IMR-90 (cell line): ENCODE measurements at regions not wholly inside any gene's neighbourhood (a gene's known extent, or its start where the extent isn't known, plus 50 kb on each side); places are given as distances from the start of the nearest gene placed in this dataset.

Experiments
- ATAC-seq: fragments of 200-7000 bp; cut with Tn5 transposase; 2 replicates; pipeline ENCODE4 v1.9.1; 2020; ENCODE audit warnings: low read depth, mild to moderate bottlenecking, moderate library complexity
- BruUV-seq: library from RNA; stranded (reverse); fragments of 400-500 nt; replicated peaks from 2 replicates; lab custom pipeline; 2021; lab: Mats Ljungman, UMichigan
- CTCF ChIA-PET: fragments of 300-600 bp; formaldehyde crosslinking; extraction: SDS; loops from one replicate; lab custom pipeline; 2021; ENCODE audit warnings: antibody characterized with exemption; lab: Yijun Ruan, JAX
- POLR2A ChIA-PET: fragments of 300-600 bp; sonication (Branson Sonifier 250); formaldehyde crosslinking; loops from one replicate; lab custom pipeline; 2022; ENCODE audit warnings: antibody characterized with exemption; ENCODE audit not compliant: unreplicated experiment; lab: Charles Lee
- DNase-seq: peaks from one replicate; pipeline ENCODE4 v3.0.0; 2013
- H2AFZ ChIP-seq: replicated peaks from 2 replicates; pipeline ENCODE3; 2013; ENCODE audit warnings: low read length, mild to moderate bottlenecking; ENCODE audit not compliant: poor library complexity
- H2AK5ac ChIP-seq: 2 replicates; pipeline ENCODE4 v1.6.1; 2013; ENCODE audit warnings: low read depth, low read length, inconsistent platforms
- H2AK9ac ChIP-seq: replicated peaks from 2 replicates; pipeline ENCODE3; 2013; ENCODE audit warnings: mild to moderate bottlenecking, low read depth, low read length, moderate library complexity; ENCODE audit not compliant: poor library complexity
- H2BK120ac ChIP-seq: 2 replicates; pipeline ENCODE4 v1.6.1; 2013; ENCODE audit warnings: low read depth, low read length, inconsistent platforms
- H2BK15ac ChIP-seq: 3 replicates; pipeline ENCODE4 v1.6.1; 2013; ENCODE audit warnings: low read depth, low read length, inconsistent platforms
- H2BK20ac ChIP-seq: 2 replicates; pipeline ENCODE4 v1.6.1; 2013; ENCODE audit warnings: low read depth, mild to moderate bottlenecking, inconsistent platforms, low read length, moderate library complexity
- H2BK5ac ChIP-seq: 2 replicates; pipeline ENCODE4 v1.6.1; 2013; ENCODE audit warnings: mild to moderate bottlenecking, low read depth, low read length, inconsistent platforms; ENCODE audit not compliant: poor library complexity, severe bottlenecking
- H3K14ac ChIP-seq: replicated peaks from 2 replicates; pipeline ENCODE4 v1.6.1; 2013; ENCODE audit warnings: low read depth, low read length, inconsistent platforms
- H3K18ac ChIP-seq: 2 replicates; pipeline ENCODE4 v1.6.1; 2013; ENCODE audit warnings: low read depth, low read length, control low read depth
- H3K23ac ChIP-seq: 2 replicates; pipeline ENCODE4 v1.6.1; 2013; ENCODE audit warnings: low read depth, low read length, inconsistent platforms
- H3K27ac ChIP-seq: 2 replicates; pipeline ENCODE4 v1.5.1; 2013; ENCODE audit warnings: mild to moderate bottlenecking, control low read depth, low read length; ENCODE audit not compliant: insufficient read depth
- H3K27me3 ChIP-seq: 2 replicates; pipeline ENCODE4 v1.6.1; 2013; ENCODE audit warnings: low read length; ENCODE audit not compliant: control insufficient read depth, insufficient read depth
- H3K36me3 ChIP-seq: 2 replicates; pipeline ENCODE4 v1.6.1; 2013; ENCODE audit warnings: low read length, mixed read lengths; ENCODE audit not compliant: control insufficient read depth, insufficient read depth
- H3K4ac ChIP-seq: 2 replicates; pipeline ENCODE4 v1.6.1; 2013; ENCODE audit warnings: low read depth, low read length, inconsistent platforms
- H3K4me1 ChIP-seq: 2 replicates; pipeline ENCODE4 v1.6.1; 2013; ENCODE audit warnings: low read length, mixed read lengths; ENCODE audit not compliant: control insufficient read depth, insufficient read depth
- H3K4me2 ChIP-seq: 2 replicates; pipeline ENCODE4 v1.6.1; 2013; ENCODE audit warnings: low read depth, mild to moderate bottlenecking, control low read depth, low read length, moderate library complexity
- H3K4me3 ChIP-seq: 2 replicates; pipeline ENCODE4 v1.5.1; 2013; ENCODE audit warnings: low read depth, mild to moderate bottlenecking, control low read depth, low read length, moderate library complexity; ENCODE audit not compliant: insufficient read depth
- H3K56ac ChIP-seq: 2 replicates; pipeline ENCODE4 v1.6.1; 2013; ENCODE audit warnings: low read length, inconsistent platforms; ENCODE audit not compliant: insufficient read depth; ENCODE audit errors: extremely low read depth
- H3K79me1 ChIP-seq, 2 experiments: 2 replicates each; pipeline ENCODE4 v1.6.1; 2013; ENCODE audit warnings: low read length in 2 of 2, inconsistent platforms in 1 of 2, low read depth in 1 of 2
- H3K9ac ChIP-seq: 2 replicates; pipeline ENCODE4 v1.6.1; 2013; ENCODE audit warnings: low read depth, low read length, control low read depth
- H3K9me1 ChIP-seq: 2 replicates; pipeline ENCODE4 v1.6.1; 2013; ENCODE audit warnings: low read length, inconsistent platforms; ENCODE audit not compliant: insufficient read depth
- H3K9me3 ChIP-seq: 2 replicates; pipeline ENCODE4 v1.6.1; 2013; ENCODE audit warnings: low read length; ENCODE audit not compliant: control insufficient read depth, insufficient read depth
- H4K20me1 ChIP-seq: 2 replicates; pipeline ENCODE4 v1.6.1; 2013; ENCODE audit warnings: low read length, inconsistent platforms; ENCODE audit not compliant: insufficient read depth
- H4K5ac ChIP-seq: 2 replicates; pipeline ENCODE4 v1.6.1; 2013; ENCODE audit warnings: mild to moderate bottlenecking, low read depth, low read length, control low read depth
- H4K8ac ChIP-seq, 2 experiments: 2 replicates each; pipeline ENCODE4 v1.6.1; 2013; ENCODE audit warnings: low read depth in 2 of 2, low read length in 2 of 2, control low read depth in 1 of 2, inconsistent platforms in 1 of 2
- H4K91ac ChIP-seq: 2 replicates; pipeline ENCODE4 v1.6.1; 2013; ENCODE audit warnings: low read depth, low read length, inconsistent platforms; ENCODE audit not compliant: insufficient read depth
- CHD1 ChIP-seq: IDR thresholded peaks from 2 replicates; pipeline ENCODE4 v1.6.1; 2012; ENCODE audit warnings: low read depth, low read length, improper control_type of control experiment
- FOS ChIP-seq: fragments of 150-350 bp; IDR thresholded peaks from 2 replicates; pipeline ENCODE4 v1.6.1; 2016; ENCODE audit warnings: low read depth, low read length
- NFE2L2 ChIP-seq: fragments of 150-350 bp; IDR thresholded peaks from 2 replicates; pipeline ENCODE4 v1.6.1; 2016; ENCODE audit warnings: low read depth, mild to moderate bottlenecking, low read length
- RFX5 ChIP-seq: IDR thresholded peaks from 2 replicates; pipeline ENCODE4 v1.8.0; 2012; ENCODE audit warnings: low read depth, mild to moderate bottlenecking, low read length, moderate library complexity
- SMC3 ChIP-seq: fragments of 150-350 bp; IDR thresholded peaks from 2 replicates; pipeline ENCODE4 v1.6.1; 2016; ENCODE audit warnings: low read depth, mild to moderate bottlenecking, antibody characterized with exemption, low read length, moderate library complexity
- USF2 ChIP-seq: fragments of 150-350 bp; IDR thresholded peaks from 2 replicates; pipeline ENCODE4 v1.6.1; 2017; ENCODE audit warnings: mild to moderate bottlenecking, antibody characterized with exemption, low read length, low read depth
- dilution Hi-C: fragments of 300-500 bp; cut with HindIII; formaldehyde crosslinking; loops from one replicate; pipeline ENCODE4 v1.14.3; 2018; ENCODE audit warnings: low sequenced_read_pairs; ENCODE audit not compliant: unreplicated experiment
- in situ Hi-C: fragments of 300-500 bp; cut with MboI; formaldehyde crosslinking; loops from 3 replicates; pipeline ENCODE4 v1.14.3; 2019; ENCODE audit warnings: low sequenced_read_pairs, inconsistent platforms, mixed read lengths
- intact Hi-C: fragments of 100-400 bp; cut with micrococcal nuclease; formaldehyde crosslinking; loops from 2 replicates; pipeline ENCODE4 v1.10.0; 2022

- POLR2A ChIA-PET = no interaction called here
- no peak overlapping the region for H4K5ac ChIP-seq
- H2AFZ ChIP-seq = no peak overlapping the region
- dilution Hi-C loops = no loop called here
- H3K27me3 ChIP-seq = no peaks in the 10 kb centered on the region
- no peak for DNase-seq
- no peak overlapping the region for H2BK120ac ChIP-seq
- H2AK9ac ChIP-seq = no peak overlapping the region
- H3K36me3 ChIP-seq = no peaks in the 10 kb centered on the region
- BruUV-seq = no TSS peak
- no peaks in the 10 kb centered on the region for H4K20me1 ChIP-seq
- no peak overlapping the region for H3K14ac ChIP-seq
- no peak overlapping the region for H3K56ac ChIP-seq
- H2BK20ac ChIP-seq = no peak overlapping the region
- H3K4me3 ChIP-seq = no peak overlapping the region
- intact Hi-C loops = no loop called here
- no peaks in the 10 kb centered on the region for H3K79me1 ChIP-seq
- H3K23ac ChIP-seq = no peak overlapping the region
- CTCF ChIA-PET = no interaction called here
- H2BK5ac ChIP-seq = no peak overlapping the region
- no peak for TF ChIP-seq SMC3
- no peak for TF ChIP-seq NFE2L2
- TF ChIP-seq USF2 = no peak
- TF ChIP-seq CHD1 = no peak
- TF ChIP-seq FOS = no peak
- no peak for TF ChIP-seq RFX5
- H3K9me1 ChIP-seq = no peaks in the 10 kb centered on the region
- peaks cover 7% of the 10 kb centered on the region; the same call in 1 of the 2 replicates for H3K4me1 ChIP-seq
- no peak overlapping the region for H3K4me2 ChIP-seq
- H2AK5ac ChIP-seq = no peak overlapping the region
- no peak overlapping the region for H3K4ac ChIP-seq
- no peak overlapping the region for H4K91ac ChIP-seq
- no peak overlapping the region for H3K27ac ChIP-seq
- no peak overlapping the region for H4K8ac ChIP-seq
- H3K9me3 ChIP-seq = no peaks in the 10 kb centered on the region; the same call in 1 of the 2 replicates
- no peak overlapping the region for H2BK15ac ChIP-seq
- H3K9ac ChIP-seq = no peak overlapping the region
- in situ Hi-C loops = no loop called here
- H3K18ac ChIP-seq = no peak overlapping the region
- no peak for ATAC-seq
Observed at GRCh38 chr21:14846621-14847020, 218.2 kb downstream of the NRIP1 start.
